ENCODE measurements at regions not wholly inside any gene's neighbourhood (a gene's known extent, or its start where the extent isn't known, plus 50 kb on each side); places are given as distances from the start of the nearest gene placed in this dataset.

GRCh38 chr20:12504779-12505178, 504.0 kb upstream of the SPTLC3 start:
- no peak overlapping the region for H3K4me3 Mint-ChIP-seq
- H3K27ac Mint-ChIP-seq: no peak overlapping the region
- no peaks in the 10 kb centered on the region for H3K36me3 Mint-ChIP-seq
- no peaks in the 10 kb centered on the region for H3K4me1 Mint-ChIP-seq (ENCODE audit: unreplicated experiment)
- H3K9me3 Mint-ChIP-seq: no peaks in the 10 kb centered on the region
- DNase-seq (ENCODE audit: extremely low spot score, unreplicated experiment): no peak
- no peak for TF ChIP-seq CTCF (conservative IDR thresholded peaks at IDR 0.05)
- H3K27me3 Mint-ChIP-seq: no peaks in the 10 kb centered on the region

GRCh38 chr20:12511499-12511898, 497.3 kb upstream of the SPTLC3 start:
- no peak for TF ChIP-seq CTCF (conservative IDR thresholded peaks at IDR 0.05)
- Mint-ChIP-seq H3K4me3 (no peak overlapping the region), H3K27ac (no peak overlapping the region), H3K36me3 (no peaks in the 10 kb centered on the region), H3K4me1 (ENCODE audit: unreplicated experiment) (no peaks in the 10 kb centered on the region), H3K27me3 (no peaks in the 10 kb centered on the region), H3K9me3 (no peaks in the 10 kb centered on the region)
- DNase-seq (ENCODE audit: extremely low spot score, unreplicated experiment): no peak

- Mint-ChIP-seq H3K27me3 (no peaks in the 10 kb centered on the region), H3K36me3 (no peaks in the 10 kb centered on the region), H3K27ac (no peak overlapping the region), H3K4me1 (ENCODE audit: unreplicated experiment) (no peaks in the 10 kb centered on the region), H3K4me3 (no peak overlapping the region), H3K9me3 (no peaks in the 10 kb centered on the region)
- no peak for DNase-seq (ENCODE audit: extremely low spot score, unreplicated experiment)
- TF ChIP-seq CTCF (conservative IDR thresholded peaks at IDR 0.05): no peak
Measured at GRCh38 chr20:12512755-12513154, 496.0 kb upstream of the SPTLC3 start.

- no peaks in the 10 kb centered on the region for H3K36me3 Mint-ChIP-seq
- H3K4me1 Mint-ChIP-seq (ENCODE audit: unreplicated experiment): no peaks in the 10 kb centered on the region
Measured at GRCh38 chr20:12528104-12528503, 480.7 kb upstream of the SPTLC3 start.

GRCh38 chr20:12528591-12529041, 480.2 kb upstream of the SPTLC3 start:
- no peak overlapping the region for H3K4me3 Mint-ChIP-seq
- H3K4me1 Mint-ChIP-seq (ENCODE audit: unreplicated experiment): no peaks in the 10 kb centered on the region
- no peak overlapping the region for H3K27ac Mint-ChIP-seq
- no peak for DNase-seq (ENCODE audit: extremely low spot score, unreplicated experiment)
- peaks cover 4% of the 10 kb centered on the region for H3K9me3 Mint-ChIP-seq
- H3K36me3 Mint-ChIP-seq: no peaks in the 10 kb centered on the region
- no peaks in the 10 kb centered on the region for H3K27me3 Mint-ChIP-seq
- TF ChIP-seq CTCF (conservative IDR thresholded peaks at IDR 0.05): no peak

More at GRCh38 chr20:12528104-12528503, 480.7 kb upstream of the SPTLC3 start:
- Mint-ChIP-seq H3K4me3 (no peak overlapping the region), H3K27me3 (no peaks in the 10 kb centered on the region), H3K9me3 (peaks cover 4% of the 10 kb centered on the region), H3K27ac (no peak overlapping the region)
- TF ChIP-seq CTCF (conservative IDR thresholded peaks at IDR 0.05): no peak
- DNase-seq (ENCODE audit: extremely low spot score, unreplicated experiment): no peak

- Mint-ChIP-seq H3K27ac (no peak overlapping the region), H3K4me3 (no peak overlapping the region), H3K36me3 (no peaks in the 10 kb centered on the region), H3K27me3 (no peaks in the 10 kb centered on the region), H3K4me1 (ENCODE audit: unreplicated experiment) (no peaks in the 10 kb centered on the region), H3K9me3 (peaks cover 4% of the 10 kb centered on the region)
- no peak for TF ChIP-seq CTCF (conservative IDR thresholded peaks at IDR 0.05)
- DNase-seq (ENCODE audit: extremely low spot score, unreplicated experiment): no peak
Measured at GRCh38 chr20:12531626-12532025, 477.1 kb upstream of the SPTLC3 start.

Measured in type B pancreatic cell (in vitro differentiated cells).